ENCODE measurements at regions not wholly inside any gene's neighbourhood (a gene's known extent, or its start where the extent isn't known, plus 50 kb on each side); places are given as distances from the start of the nearest gene placed in this dataset.
"Not testable (repeated sequence)": the region's sequence is repeated elsewhere in the genome, so short reads cannot be mapped to it uniquely, and the experiment has no call there.

- no peak for DNase-seq (ENCODE audit: low spot score)
These were observed 1156.7 kb downstream of the GATA3 start for GRCh38 chr10:9211228-9211627.

GRCh38 chr10:9214618-9215017 is 1160.1 kb downstream of the GATA3 start:
- DNase-seq (ENCODE audit: low spot score): no peak

GRCh38 chr10:9215121-9215520 is 1160.6 kb downstream of the GATA3 start:
- DNase-seq (ENCODE audit: low spot score): no peak

- no peak for DNase-seq (ENCODE audit: low spot score)
These were observed 1165.4 kb downstream of the GATA3 start for GRCh38 chr10:9219860-9220259.

DNA sequence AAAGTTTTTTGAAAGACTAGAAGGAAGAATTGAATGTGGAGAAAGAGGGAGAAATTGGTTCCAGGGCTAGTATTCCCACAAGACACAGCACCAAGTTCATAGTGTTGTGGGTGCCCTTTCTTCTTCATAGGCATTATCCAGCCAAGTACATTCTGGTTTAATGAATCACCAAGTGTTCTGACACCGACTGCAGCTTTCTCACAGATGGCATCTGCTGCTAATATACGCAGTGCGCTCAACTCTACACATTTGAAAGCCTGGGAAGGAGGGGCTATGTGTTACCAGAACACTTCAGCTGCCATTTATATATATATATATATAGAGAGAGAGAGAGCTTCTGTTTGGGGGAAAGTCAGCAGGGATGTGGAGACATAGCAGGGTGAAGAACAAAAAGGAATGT is 1168.4 kb downstream of the GATA3 start:
- DNase-seq (ENCODE audit: low spot score): no peak

DNA sequence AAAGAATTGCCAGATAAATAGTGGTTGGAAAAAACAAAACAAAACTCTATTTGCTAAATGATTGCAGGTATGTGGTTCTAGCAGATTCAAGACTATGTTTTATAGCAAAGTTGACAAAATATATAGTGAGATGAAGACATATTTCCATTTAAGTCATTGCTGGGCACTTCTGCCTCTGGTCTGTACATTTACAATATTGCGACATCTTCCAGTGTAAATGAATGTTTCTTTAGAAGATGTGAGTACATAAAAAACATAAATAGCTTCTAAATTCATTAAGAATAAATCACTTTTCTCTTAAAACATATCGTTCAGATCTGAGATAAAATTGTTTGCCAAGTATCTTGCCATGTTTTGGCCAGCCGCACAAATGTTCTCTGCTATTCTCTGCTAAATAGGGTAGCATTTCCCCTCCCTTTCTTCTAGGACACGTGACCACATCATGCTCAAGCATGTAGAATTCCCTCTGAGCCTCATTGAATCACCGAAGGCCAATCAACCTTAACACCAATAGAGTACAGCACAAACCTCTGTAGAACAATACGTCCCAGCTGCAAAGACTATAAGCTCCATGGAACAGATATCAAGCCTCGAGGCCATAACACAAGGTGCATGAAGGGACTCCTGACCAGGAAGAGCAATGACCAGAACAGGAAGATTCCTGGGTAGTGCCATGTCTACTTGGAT is 1173.3 kb downstream of the GATA3 start:
- DNase-seq (ENCODE audit: low spot score): no peak

GRCh38 chr10:9228771-9229170 is 1174.3 kb downstream of the GATA3 start:
- DNase-seq (ENCODE audit: low spot score): peak; percentile 82

GRCh38 chr10:9229702-9230244 is 1175.3 kb downstream of the GATA3 start:
- no peak for DNase-seq (ENCODE audit: low spot score)

- no peak for DNase-seq (ENCODE audit: low spot score)
These were observed 1176.1 kb downstream of the GATA3 start for GRCh38 chr10:9230625-9231024.

GRCh38 chr10:9234191-9234590 is 1179.7 kb downstream of the GATA3 start:
- peak; percentile 56 for DNase-seq (ENCODE audit: low spot score)

DNA sequence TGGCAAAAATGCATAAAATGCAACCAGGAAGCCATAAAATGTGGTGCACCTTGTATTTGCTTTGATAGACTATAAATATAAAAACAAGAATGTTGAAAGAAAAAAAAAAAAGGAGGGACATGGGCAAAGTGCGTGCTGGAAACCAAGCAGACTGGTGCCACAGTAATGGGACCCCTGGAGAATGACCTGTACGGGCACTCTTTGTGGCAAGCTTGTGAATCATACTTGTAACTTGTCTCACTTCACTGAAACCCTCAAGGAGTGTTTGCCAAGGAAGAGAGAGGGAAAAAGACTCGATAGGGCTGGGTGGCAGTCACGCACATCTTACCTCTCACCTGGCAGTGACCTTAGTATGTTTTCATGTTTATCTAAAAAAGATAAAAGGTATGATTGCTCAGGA is 1183.6 kb downstream of the GATA3 start:
- no peak for DNase-seq (ENCODE audit: low spot score)

GRCh38 chr10:9239298-9239697 is 1184.8 kb downstream of the GATA3 start:
- no peak for DNase-seq (ENCODE audit: low spot score)

DNA sequence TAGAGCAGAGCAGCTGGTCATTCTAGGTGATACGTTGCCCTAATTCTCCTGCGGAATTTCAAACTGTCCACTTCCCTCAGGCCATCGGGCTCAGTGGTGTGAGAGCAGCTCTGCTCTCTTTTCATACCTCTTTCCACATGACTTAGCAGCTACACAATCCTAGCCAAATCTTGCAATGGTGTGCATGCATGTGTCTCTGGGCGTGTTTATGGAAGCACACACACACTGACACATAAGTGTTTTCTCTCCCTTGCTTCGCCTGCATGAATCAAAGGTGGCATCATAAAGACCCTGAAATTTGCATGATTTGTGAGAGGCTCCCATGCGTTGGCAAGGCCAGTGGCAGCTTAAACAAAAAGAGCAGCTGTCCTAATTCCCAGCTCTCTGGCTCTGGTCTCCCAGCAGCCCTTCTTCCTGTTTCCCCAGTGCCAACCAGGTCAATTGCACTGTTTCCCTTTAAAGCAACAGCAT is 1189.5 kb downstream of the GATA3 start:
- no peak for DNase-seq (ENCODE audit: low spot score)

DNA sequence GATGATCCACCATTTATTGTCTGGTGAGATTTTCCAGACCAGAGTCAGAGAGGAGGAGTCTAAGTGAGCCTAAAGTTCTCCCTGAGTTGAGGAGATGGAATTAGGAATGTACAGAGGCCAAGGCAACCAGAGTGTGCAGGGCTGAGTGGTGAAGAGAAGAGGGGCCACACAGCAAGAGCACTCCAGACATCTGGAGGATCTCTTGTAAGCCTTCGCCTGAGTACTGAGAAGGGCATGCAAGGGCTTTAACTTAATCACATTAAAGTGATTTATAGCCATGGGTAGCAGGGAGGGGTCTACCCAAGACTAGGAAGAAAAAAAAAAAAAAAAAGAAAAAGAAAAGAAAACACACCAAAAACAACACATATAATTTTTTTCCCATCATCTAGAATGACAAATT is 1190.4 kb downstream of the GATA3 start:
- no peak for DNase-seq (ENCODE audit: low spot score)

- no peak for DNase-seq (ENCODE audit: low spot score)
These were observed 1198.6 kb downstream of the GATA3 start for GRCh38 chr10:9253121-9253520.

GRCh38 chr10:9254353-9254752 is 1199.9 kb downstream of the GATA3 start:
- peak; percentile 33 for DNase-seq (ENCODE audit: low spot score)

DNA sequence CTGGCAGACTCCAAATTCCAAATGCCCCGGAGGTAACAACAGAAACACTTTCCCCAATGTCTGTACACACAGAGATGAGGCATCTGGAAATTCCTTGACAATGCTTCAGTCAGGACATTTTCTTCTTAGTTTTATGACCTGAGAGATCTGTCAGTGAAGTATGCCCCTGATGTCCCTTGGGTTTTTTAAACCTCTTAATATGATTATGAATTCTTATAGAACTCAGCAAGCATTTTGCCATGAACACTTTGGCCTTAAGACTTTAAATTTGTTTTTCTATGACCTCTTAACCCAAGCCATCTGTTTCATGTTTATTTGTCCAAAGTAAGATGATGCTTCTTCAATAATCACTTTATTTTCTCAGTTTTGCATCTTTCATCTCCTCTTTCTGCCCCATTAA is 1206.2 kb downstream of the GATA3 start:
- no peak for DNase-seq (ENCODE audit: low spot score)

DNA sequence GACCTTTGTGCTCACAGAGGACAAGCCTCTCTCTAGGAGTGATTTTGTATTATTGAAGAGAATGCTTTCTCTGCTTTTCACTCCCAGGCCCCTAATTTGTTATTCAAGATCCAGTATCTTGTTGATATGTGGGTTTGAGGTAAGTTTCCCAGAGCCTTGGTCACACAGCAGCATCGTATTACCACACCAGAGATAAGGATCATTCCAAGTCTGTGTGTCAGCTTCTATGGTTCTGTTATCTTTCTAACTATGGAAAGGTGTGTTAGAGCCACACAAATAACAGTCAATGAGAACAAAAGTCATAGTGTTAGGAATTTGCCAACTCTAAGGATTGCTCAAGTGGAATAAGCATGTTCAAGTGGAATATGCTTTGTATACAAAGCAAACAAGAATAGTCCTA is 1208.3 kb downstream of the GATA3 start:
- DNase-seq (ENCODE audit: low spot score): no peak

GRCh38 chr10:9268176-9268575 is 1213.7 kb downstream of the GATA3 start:
- DNase-seq (ENCODE audit: low spot score): no peak

DNA sequence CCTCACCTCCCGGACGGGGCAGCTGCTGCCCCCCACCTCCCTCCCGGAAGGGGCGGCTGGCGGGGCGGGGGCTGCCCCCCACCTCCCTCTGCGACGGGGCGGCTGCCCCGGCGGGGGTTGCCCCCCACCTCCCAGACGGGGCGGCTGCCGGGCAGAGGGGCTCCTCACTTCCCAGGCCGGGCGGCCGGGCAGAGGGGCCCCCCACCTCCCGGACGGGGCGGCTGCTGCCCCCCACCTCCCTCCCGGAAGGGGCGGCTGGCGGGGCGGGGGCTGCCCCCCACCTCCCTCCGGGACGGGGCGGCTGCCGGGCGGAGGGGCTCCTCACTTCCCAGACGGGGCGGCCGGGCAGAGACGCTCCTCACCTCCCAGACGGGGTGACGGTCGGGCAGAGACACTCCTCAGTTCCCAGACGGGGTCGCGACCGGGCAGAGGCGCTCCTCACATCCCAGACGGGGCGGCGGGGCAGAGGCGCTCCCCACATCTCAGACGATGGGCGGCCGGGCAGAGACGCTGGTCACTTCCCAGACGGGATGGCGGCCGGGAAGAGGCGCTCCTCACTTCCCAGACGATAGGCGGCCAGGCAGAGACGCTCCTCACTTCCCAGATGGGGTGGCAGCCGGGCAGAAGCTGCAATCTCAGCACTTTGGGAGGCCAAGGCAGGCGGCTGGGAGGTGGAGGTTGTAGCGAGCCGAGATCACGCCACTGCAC is 1218.8 kb downstream of the GATA3 start:
- not testable (repeated sequence) for DNase-seq (ENCODE audit: low spot score)

- DNase-seq (ENCODE audit: low spot score): peak; percentile 13
These were observed 1219.8 kb downstream of the GATA3 start for GRCh38 chr10:9274206-9274755.

DNA sequence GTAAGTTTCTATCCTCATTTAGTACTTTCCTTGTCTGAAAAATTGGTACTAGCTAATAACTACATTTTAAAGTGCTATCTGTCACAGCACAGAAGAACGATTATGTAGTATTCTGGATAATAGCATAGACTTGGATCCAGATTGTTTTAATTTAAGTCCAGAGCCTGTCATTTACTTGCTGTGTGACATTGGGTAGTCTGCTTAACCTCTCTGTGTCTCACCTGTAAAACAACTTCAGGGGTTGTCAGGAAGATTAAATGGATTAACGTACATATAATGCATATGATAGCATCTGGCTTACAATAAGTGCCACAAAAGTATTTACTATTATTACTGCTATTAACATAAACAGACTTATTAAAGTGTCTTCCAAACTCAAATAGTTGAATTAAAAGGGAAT is 1221.4 kb downstream of the GATA3 start:
- no peak for DNase-seq (ENCODE audit: low spot score)

- DNase-seq (ENCODE audit: low spot score): no peak
These were observed 1231.2 kb downstream of the GATA3 start for GRCh38 chr10:9285690-9286089.

Data from COLO829 (cell line).